GM18907 (cell line): ENCODE measurements at regions not wholly inside any gene's neighbourhood (a gene's known extent, or its start where the extent isn't known, plus 50 kb on each side); places are given as distances from the start of the nearest gene placed in this dataset.
"Not testable (repeated sequence)": the region's sequence is repeated elsewhere in the genome, so short reads cannot be mapped to it uniquely, and the experiment has no call there.

Experiments used
- ATAC-seq: cut with Tn5 transposase; IDR thresholded peaks from one replicate; pipeline ENCODE4 v1.9.1; 2021; ENCODE audit warnings: mild to moderate bottlenecking, moderate library complexity; ENCODE audit not compliant: unreplicated experiment

DNA sequence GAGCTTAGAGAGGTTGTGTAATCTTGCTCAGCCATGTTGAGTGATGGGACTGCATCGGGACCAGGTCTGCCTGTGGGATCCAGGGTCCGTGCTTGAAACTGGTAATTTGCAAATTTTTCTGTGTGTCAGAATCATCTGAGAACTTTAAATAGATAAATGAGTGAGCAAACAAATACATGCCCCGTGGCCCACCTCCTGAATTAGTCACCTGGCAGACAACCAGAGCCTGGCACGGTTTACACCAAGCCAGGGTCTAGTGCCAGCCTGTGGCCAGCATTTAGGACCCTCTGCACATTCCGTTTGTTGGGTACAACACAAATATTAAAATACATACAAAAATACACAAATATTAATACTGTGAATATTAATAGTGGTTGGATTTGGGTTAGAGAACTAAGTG lies 90.6 kb upstream of the STOX2 start:
- ATAC-seq, result no peak

DNA sequence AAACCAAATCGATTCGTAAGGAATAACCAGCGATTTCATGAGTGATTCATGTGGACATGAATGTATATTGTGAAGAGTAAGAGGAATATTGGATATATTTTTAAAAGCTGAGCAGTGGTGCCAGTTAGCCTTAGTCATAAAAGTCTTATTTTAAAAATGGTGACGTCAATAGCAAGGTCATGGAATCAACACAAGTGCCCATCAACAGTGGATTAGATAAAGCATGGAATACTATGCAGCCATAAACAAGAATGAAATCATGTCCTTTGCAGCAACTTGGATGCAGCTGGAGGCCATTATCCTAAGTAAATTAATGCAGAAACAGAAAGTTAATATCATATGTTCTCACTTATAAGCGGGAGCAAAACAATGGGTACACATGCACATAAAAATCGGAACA lies 89.0 kb upstream of the STOX2 start:
- ATAC-seq, result no peak

DNA sequence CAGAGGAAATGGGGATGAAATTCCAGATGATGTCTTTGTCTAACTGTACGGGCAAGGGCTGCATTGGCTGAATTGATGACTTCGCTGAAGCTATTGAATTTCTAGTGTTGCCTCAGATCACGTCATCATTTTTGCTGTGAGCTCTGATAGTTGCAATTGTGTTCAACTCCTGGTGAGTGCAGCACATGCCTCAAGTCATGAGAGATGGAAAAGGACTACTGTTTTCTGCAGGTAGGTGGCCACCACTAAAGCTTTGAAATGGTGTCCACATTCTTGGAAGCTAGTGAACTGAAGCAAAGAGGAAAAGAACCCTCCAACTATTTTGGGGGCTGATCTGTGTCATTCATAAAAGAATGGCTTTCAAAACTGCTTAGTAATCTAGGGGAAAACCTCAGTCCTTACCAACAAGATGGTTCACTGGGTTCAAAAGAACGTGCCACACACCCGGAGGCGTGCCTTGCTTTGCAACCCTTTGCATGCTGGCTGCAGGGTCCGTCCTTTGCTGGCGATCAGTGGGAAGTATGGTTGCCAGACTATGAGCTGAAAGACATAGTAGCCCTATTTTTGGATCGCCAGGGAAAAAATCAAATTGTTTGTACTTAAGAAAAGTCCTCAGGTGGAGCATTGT lies 88.1 kb upstream of the STOX2 start:
- no peak for ATAC-seq

DNA sequence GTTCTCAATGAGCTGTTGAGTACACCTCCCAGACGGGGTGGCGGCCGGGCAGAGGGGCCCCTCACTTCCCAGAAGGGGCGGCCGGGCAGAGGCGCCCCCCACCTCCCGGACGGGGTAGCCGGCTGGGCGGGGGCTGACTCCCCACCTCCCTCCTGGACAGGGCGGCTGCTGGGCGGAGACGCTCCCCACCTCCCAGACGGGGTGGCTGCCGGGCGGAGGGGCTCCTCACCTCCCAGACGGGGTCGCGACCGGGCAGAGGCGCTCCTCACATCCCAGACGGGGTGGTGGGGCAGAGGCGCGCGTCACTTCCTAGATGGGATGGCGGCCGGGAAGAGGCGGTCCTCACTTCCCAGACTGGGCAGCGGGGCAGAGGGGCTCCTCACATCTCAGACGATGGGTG lies 86.5 kb upstream of the STOX2 start:
- ATAC-seq, result not testable (repeated sequence)

DNA sequence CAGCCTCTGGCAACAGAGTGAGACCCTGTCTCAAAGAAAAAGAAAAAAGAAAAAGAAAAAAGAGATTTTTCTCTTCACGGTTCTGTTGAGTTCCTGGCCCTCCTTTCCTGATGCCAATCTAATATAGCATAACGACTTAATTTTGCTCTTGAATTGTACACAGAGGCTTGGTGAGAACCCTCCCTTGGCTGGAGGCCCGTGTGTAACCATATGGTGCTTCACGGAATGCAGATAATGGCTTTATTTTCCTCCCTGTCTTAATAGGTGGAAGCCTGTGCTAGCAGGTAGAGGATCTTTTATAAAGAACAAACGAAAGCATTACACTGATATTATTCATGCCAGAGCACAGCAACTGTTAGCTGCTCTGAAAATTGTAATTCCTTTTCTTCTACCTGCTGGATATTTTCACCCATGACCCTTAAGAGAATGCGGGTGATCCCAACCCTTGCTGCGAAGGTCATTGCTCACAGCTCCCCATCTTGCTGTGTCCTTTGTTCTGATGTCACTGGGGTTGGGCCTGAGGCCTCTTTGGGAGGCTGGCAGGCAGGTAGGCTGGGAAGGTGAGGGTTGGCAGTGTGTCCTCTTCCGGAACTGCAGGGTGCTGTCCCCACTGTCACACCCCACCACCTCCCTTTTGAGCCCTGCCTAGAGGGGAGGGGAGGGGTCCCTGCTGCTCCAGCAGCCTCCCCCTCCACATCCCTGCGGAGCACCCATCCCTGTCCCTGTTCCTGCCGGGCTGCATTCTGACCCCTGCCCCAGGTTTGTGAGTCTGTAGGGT lies 83.8 kb upstream of the STOX2 start:
- ATAC-seq, result no peak

DNA sequence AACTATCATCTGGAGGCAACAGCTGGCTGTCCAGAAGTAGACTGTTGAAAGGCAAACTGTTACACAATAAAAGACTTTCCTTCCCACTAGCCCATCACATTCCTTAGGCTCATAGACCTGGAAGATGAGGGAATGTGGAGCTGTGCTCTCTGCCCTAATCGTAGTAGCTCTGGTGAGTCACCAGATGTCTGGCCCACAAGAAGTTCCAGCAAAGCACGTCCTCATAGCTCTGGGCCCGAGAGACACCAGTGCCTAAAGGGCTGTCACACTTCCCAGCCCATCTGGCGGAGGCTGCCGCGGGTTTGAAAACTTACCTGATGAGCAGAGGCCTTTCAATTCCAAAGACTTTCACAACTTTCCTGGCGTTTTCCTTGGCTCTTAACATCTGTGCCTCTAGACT lies 81.7 kb upstream of the STOX2 start:
- no peak for ATAC-seq

DNA sequence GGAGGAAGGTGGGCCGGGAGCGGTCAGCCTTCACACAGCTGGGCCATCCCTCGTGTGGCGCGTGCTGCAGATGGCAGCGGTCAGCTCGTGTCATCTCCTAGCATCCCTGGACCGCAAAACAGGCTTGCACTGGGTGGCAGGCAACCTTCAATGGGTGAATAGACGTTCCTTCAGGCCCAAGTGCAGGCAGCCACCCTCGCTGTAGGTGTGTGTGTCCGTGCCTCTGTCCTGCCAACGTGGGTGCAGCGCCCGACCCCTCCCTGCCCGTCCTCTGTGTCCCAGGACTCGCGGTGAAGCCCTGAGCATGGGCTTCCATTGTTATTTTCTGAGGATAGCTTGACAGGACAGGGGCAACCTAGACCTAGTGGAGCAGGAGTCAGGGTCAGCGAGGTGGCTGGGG lies 79.8 kb upstream of the STOX2 start:
- no peak for ATAC-seq

DNA sequence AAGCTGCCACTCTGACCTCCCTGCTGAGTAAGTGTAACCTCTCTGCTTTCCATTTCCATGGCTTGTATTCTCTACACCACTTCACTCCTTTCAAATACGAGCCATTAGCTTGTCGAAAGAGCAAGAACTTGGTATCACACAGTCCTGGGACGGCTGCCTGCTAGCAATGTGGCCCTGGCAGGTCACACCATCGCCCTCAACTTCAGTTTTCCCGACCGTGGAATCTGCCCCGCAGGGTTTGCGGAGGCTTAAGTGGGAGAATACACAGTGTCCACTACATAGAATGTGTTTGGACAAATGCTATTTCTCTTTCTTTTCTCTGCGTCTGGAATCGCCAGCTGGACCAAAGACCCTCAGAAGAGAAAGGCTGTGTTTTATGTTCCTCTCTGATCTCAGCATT lies 78.6 kb upstream of the STOX2 start:
- no peak for ATAC-seq

DNA sequence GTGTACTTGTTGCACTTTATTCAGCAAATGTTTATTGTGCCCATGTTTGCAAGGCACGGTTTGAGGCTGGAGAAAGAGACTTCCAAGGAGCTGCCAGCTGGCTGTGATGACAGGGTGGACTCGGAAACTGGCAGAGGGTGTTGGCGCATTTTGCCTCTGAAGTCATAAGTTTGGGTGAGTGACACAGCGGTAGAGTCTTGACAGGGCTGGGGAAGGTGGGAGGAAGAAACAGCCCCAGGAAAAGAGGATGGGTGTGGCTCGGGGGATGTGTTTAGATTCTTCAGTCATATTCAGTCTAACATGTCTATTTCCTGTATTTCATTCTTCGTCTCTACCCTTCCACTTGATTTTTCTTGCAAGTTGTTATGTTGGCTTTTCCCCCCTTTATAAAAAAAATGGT lies 77.0 kb upstream of the STOX2 start:
- ATAC-seq, result no peak

DNA sequence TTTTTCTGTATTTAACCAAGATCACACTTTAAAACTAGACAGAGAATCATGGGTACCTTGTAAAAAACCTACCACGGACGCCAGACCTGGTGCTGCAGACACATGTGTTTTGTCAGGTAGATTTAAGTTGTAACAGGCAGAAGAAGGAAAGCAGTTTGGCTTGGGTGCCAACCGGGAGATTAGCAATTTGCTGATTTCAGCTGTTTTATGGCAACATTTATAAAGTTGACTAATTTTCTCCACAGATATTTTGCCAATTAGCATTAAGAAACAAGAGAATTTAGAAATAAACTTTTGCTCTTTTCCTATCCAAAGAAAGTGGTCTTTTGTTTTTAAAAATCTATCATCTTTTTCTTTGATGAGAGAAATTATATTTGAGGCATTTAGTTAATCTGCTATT lies 76.3 kb upstream of the STOX2 start:
- no peak for ATAC-seq

DNA sequence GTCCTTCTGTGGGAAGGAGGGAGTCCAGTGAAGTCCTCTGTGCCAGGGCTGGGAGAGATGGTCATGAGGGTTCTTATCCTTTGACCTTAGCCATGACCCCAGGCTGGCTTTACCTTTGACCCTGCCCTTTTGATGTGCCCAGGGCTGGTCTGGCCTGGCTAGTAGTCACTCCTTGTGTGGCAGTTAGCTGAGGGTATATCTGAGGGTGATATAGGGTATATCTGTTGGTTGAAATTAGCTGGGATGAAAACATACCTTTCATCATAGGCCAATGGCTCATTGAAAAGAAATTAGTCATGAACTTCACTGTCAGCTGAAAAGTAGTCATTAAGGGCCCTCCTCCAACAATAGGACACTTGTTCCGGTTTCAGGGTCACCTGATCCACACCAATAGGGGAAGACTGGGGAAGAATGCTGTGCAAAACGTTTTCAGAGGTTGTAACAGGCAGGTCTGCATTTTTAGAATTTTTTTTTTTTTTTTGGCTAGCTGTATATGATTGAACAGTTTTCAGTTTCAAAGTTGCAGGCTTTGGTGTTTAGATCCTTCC lies 74.6 kb upstream of the STOX2 start:
- no peak for ATAC-seq

DNA sequence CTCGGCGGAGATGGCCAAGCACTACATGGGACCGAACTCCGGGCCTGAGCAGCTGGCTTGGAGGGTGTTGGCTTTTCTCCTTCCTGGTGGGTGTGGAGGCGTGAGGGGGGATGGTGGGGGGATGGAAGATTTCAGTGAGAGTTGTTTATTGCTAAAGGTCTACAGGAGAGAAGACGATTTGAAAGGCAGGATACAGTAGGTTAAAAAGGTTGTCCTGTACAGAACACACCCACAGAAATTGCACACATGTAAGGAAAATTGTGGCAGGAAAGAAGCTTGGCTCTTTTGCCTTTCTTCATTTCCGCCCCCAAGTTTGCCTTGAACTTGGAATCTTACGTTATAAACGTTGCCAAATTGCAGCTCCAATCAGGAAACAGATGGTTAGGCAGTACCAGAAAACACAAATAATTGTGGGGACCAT lies 74.1 kb upstream of the STOX2 start:
- no peak for ATAC-seq

DNA sequence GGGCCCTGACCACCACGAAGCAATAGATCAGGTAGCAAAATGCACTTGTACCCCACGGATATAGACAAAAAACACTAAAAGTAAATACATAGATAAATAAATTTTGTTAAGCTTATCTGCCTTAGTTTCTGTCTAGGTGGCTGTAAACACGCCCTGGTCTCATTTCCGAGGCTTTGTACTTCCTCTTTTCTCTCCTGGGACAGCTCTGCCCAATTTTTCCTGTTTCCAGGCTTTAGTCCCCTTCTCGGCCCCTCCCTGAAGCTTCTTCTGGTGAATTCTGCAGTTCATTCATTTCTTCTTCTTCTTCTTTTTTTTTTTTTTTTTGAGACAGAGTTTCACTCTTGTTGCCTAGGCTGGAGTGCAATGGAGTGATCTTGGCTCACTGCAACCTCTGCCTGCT lies 73.4 kb upstream of the STOX2 start:
- ATAC-seq, result no peak

DNA sequence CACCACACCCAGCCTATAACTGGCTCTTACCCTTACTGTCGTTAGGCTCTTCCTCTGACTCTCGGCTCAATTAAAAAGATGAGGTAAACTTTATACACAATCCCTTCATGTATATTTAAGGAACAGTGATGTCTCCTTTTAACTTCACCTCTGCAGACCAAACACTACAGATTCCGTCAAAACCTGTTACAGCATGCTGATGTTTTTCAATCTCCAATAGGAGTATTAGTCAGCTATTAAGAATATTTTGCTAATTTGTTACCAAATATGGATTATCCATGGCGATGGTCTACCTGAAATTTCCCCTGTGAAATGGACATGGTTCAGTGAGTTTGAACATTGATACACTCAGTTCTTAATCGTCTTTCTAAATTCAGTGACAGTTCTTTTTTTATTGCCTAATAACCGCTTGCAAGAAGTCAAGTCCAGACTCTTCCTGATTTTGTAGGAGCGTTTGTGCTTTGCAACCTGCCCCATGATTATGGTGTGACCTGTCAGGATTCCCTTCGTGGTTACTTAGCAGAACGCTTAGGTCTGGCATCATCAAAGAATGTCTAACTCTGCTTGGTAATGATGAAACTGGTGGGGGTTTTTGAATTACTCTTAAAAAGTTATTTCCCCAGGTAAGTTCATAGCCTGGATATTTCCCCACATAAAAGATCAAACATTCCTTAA lies 72.2 kb upstream of the STOX2 start:
- no peak for ATAC-seq

DNA sequence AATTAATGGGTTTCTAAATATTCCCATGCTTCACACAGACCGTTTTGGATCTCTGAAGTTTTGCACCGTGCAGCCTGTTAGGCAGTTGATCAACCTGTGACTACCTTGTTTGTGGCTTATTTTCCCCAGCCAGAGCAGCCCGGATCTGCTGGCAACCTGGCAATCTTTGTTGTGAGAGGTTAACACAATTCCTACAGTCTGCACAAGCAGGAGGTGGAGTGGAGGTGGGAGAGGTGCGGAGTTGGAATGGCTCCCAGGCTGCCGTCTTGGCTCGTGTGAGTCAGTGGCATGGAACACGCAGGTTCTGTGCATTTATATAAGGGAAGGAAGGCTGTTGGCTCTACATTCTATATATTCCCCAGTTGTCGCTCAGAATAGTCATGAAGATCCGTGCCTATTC lies 70.9 kb upstream of the STOX2 start:
- no peak for ATAC-seq

DNA sequence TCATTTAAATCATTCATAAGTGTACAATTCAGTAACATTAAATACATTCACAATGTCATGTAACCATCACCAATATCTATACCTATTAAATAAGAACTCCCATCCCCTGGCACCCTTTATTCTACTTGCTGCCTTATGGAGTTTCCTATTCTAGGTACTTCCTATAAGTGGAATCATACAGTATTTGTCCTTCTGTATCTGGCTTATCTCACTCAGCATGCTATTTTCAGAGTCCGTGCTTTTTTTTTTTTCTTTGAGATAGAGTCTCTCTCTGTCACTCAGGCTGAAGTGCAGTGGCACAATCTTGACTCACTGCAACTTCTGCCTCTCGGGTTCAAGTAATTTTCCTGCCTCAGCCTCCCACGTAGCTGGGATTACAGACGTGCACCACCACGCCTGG lies 67.9 kb upstream of the STOX2 start:
- no peak for ATAC-seq

DNA sequence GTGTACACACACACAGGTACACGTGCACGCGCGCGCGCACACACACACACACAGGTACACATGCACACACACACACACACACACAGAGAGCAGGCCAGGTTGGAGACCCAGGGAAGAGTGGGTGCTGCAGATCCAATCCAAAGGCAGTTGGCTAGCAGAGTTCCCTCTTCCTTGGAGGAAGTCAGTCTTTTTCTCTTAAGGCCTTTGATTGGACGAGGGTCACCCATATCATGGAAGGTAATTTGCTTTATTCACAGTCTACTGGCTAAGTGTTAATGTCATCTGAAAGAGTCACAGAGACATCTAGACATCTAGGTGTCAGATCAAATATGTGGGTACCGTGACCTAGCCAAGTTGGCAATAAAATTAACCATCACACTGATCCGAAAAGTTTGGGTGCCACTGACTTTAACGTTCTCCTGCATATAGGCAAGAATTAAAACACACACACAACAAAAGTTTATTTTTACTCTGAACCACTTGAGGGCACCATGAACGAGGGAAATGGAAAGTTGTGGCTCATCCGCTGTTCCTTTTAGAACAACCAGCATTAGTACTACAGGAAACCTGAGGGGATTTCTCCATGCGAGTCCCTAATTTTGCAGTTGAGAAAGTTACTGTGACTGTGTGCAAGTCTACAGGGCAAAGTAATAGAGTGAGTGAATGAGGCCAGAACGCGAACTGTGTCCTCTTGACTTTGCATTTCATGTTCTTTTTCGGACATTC lies 66.0 kb upstream of the STOX2 start:
- no peak for ATAC-seq

DNA sequence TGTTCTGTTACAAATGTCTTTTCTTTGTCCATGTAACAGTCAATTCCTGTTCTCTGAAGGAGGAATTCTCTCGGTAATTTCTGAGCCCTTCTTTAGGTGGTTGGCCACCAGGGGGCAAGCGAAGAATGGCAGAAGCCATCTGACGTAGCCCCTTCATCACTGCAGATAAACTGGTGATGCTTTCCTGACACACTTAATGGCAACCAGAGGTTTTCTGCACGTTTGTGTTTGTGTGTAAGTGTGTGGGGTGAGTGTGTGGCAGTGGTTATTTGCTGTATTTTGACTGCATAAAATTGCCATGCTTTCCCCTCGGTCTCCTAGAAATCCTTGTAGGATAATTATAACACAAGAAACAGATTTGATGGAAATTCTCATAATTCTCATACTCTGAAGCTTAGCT lies 64.8 kb upstream of the STOX2 start:
- peak; percentile 68 for ATAC-seq

DNA sequence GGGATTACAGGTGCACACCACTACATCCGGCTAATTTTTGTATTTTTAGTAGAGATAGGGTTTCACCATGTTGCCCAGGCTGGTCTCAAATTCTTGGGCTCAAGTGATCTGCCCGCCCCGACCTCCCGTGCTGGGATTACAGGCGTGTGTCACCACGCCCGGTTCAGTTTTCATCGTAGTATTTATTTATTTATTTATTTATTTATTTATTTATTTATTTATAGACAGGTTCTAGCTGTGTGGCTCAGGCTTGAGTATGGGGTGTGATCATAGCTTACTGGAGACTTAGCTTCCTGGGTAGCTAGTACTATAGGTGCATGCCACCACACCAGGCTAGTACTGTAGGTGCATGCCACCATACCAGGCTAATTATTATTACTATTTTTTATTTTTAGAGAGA lies 64.1 kb upstream of the STOX2 start:
- no peak for ATAC-seq

DNA sequence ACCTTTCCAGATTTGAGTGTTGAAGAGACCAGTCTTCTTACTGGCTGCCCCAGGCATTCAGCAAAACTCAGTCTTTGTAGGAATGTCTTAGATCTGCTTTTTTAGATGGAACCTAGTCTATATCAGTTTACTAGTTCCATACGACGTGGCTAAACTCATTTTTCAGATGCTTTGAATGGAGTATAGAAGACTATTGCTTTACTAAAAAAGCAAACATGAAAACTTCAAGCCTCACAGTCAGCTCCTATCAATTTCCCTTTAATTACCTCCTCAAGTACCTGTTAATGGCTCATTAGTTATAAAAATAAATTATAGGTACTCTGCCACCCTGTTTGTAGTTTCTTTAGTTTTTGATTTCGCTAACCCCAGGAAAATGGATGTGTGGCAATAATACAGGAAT lies 63.0 kb upstream of the STOX2 start:
- no peak for ATAC-seq

DNA sequence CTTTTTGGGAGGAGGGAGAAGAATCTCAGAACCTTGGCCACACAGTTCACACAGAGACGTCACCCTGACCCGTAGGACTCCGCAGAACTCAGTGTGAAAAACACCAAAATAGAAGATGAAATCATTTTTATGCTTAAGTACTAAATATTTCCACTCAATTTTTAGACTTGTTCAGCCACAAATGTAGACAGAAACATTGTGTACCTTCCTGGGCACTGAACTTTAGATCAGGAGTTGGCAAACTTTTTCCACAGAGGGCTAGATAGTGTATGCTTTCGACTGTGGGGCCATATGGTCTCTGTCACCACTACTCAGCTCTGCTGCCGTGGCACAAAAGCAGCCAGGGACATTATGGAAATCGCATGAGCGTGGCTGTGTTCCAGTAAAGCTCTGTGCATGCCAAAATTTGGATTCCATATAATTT lies 61.8 kb upstream of the STOX2 start:
- ATAC-seq, result no peak
